ENCODE measurements at regions not wholly inside any gene's neighbourhood (a gene's known extent, or its start where the extent isn't known, plus 50 kb on each side); places are given as distances from the start of the nearest gene placed in this dataset.

- TF ChIP-seq CTCF (IDR thresholded peaks at IDR 0.05) (no peak), POLR2A (IDR thresholded peaks at IDR 0.05) (no peak)
Measured at GRCh38 chr10:107899502-107900062, 735.1 kb upstream of the SORCS1 start.

Measured in ovary (tissue), 3 donors.